ENCODE measurements at regions not wholly inside any gene's neighbourhood (a gene's known extent, or its start where the extent isn't known, plus 50 kb on each side); places are given as distances from the start of the nearest gene placed in this dataset.
"Not testable (repeated sequence)": the region's sequence is repeated elsewhere in the genome, so short reads cannot be mapped to it uniquely, and the experiment has no call there.

DNA sequence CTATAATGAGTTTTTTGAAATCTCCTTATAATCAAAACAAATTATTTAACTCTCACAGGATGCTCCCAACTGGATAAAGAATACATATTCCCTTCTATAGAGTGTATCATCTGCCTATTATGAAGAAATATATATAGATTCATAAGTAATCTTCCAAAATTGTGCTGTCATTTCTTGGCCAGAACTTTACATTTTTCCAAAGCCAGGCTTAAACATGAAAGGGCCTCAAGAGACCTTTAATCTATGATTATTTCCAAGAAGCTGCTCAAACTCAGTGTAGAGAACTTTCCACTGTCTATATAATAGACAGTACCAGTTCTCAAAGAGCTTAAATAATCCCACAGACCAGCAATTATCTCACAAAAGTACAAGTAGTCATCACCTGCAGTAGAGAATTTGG is 211.0 kb downstream of the AKAIN1 start:
- DNase-seq, result no peak
- intact Hi-C loops (cut with DNase I), result no loop called here

DNA sequence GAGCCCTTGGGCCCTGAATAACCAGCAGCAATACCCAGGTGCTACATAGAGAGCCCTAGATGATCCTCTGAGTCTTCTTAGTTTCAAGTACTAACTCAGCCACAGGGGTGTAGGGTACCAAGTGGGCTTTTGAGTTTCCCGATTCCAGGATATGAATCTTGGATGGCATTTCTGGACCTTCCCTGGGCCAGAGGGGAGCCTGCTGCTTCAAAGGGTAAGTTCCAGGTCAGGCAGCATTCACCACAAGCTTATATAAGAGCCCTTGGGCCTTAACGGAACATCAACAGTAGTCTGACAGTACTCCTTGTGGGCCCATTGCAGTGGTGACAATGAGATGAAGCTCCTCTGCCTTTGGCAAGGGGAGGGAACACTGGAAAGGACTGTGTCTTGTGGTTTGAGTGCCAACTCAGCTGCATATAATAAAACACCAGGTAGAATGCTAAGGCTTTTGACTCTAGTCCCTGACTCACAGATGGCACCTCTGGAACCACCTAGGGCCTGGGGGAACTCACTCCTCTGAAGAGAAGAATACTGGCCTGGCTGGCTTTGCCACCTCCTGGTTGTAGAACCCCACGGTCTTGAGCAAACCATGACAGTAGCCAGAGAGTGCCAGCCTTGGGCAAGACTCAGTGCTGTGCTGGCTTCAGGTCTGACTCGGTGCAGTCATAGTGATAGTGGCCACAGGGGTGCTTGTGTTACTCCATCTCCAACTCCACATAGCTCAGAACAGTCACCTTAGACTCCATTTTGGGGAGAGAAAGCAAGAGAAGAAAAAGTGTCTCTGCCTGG is 235.7 kb downstream of the AKAIN1 start:
- no peak for DNase-seq

More for the DNA sequence above, 211.0 kb downstream of the AKAIN1 start:
- H3K9me3 ChIP-seq, result no peaks in the 10 kb centered on the region
- H3K36me3 ChIP-seq, result no peaks in the 10 kb centered on the region
- no peak for TF ChIP-seq POLR2A (IDR thresholded peaks at IDR 0.05)
- TF ChIP-seq CTCF (IDR thresholded peaks at IDR 0.05), result no peak
- H3K4me3 ChIP-seq, result no peak overlapping the region
- H3K27me3 ChIP-seq, result no peaks in the 10 kb centered on the region
- H3K4me1 ChIP-seq, result no peaks in the 10 kb centered on the region
- H3K27ac ChIP-seq, result no peak overlapping the region
- ATAC-seq, result no peak

GRCh38 chr18:4960578-4960977 is 236.5 kb downstream of the AKAIN1 start:
- Histone ChIP-seq H3K4me1 (no peaks in the 10 kb centered on the region), H3K9me3 (no peaks in the 10 kb centered on the region), H3K27ac (no peak overlapping the region), H3K4me3 (no peak overlapping the region), H3K36me3 (no peaks in the 10 kb centered on the region), H3K27me3 (no peaks in the 10 kb centered on the region)
- ATAC-seq (no peak), DNase-seq (no peak)
- TF ChIP-seq POLR2A (IDR thresholded peaks at IDR 0.05) (no peak), CTCF (IDR thresholded peaks at IDR 0.05) (no peak)
- whole genome bisulfite sequencing (ENCODE audit: insufficient coverage, low coverage, low lambda C conversion rate, missing lambda C conversion rate), result no CpG with 5 or more reads among the region's 5 CpGs
- intact Hi-C loops (cut with DNase I), result no loop called here

More for the DNA sequence above, 235.7 kb downstream of the AKAIN1 start:
- H3K9me3 ChIP-seq, result no peaks in the 10 kb centered on the region
- WGBS (ENCODE audit: insufficient coverage, low coverage, low lambda C conversion rate, missing lambda C conversion rate), result 66% methylated on average over 2 of the region's 4 CpGs
- intact Hi-C loops (cut with DNase I), result no loop called here
- H3K4me3 ChIP-seq, result no peak overlapping the region
- no peaks in the 10 kb centered on the region for H3K27me3 ChIP-seq
- ATAC-seq, result no peak
- TF ChIP-seq POLR2A (IDR thresholded peaks at IDR 0.05) (no peak), CTCF (IDR thresholded peaks at IDR 0.05) (no peak)
- no peak overlapping the region for H3K27ac ChIP-seq
- H3K4me1 ChIP-seq, result no peaks in the 10 kb centered on the region
- no peaks in the 10 kb centered on the region for H3K36me3 ChIP-seq

- intact Hi-C loops (cut with DNase I), result no loop called here
- Histone ChIP-seq H3K9me3 (no peaks in the 10 kb centered on the region), H3K36me3 (no peaks in the 10 kb centered on the region), H3K27me3 (no peaks in the 10 kb centered on the region), H3K4me1 (no peaks in the 10 kb centered on the region), H3K27ac (no peak overlapping the region), H3K4me3 (no peak overlapping the region)
- DNase-seq (no peak), ATAC-seq (no peak)
- TF ChIP-seq CTCF (IDR thresholded peaks at IDR 0.05), result no peak
- TF ChIP-seq POLR2A (IDR thresholded peaks at IDR 0.05), result no peak
- 33% methylated on average over 1 of the region's 1 CpG for WGBS (ENCODE audit: insufficient coverage, low coverage, low lambda C conversion rate, missing lambda C conversion rate)
Measured at GRCh38 chr18:4931209-4931608, 265.8 kb downstream of the AKAIN1 start.

- no peaks in the 10 kb centered on the region for H3K36me3 ChIP-seq
- no peak overlapping the region for H3K4me3 ChIP-seq
- H3K9me3 ChIP-seq, result no peaks in the 10 kb centered on the region
- H3K4me1 ChIP-seq, result no peaks in the 10 kb centered on the region
- ATAC-seq (no peak), DNase-seq (no peak)
- H3K27ac ChIP-seq, result no peak overlapping the region
- H3K27me3 ChIP-seq, result no peaks in the 10 kb centered on the region
- no peak for TF ChIP-seq POLR2A (IDR thresholded peaks at IDR 0.05)
- TF ChIP-seq CTCF (IDR thresholded peaks at IDR 0.05), result no peak
- intact Hi-C loops (cut with DNase I), result no loop called here
Measured at GRCh38 chr18:4921548-4921947, 275.5 kb downstream of the AKAIN1 start.

- H3K4me3 ChIP-seq; H3K27me3 ChIP-seq; H3K4me1 ChIP-seq; H3K9me3 ChIP-seq; intact Hi-C loops (cut with DNase I); ATAC-seq; H3K36me3 ChIP-seq; DNase-seq; H3K27ac ChIP-seq: not testable (repeated sequence)
- WGBS (ENCODE audit: insufficient coverage, low coverage, low lambda C conversion rate, missing lambda C conversion rate), result 33% methylated on average over 4 of the region's 7 CpGs
Measured at GRCh38 chr18:4917509-4917908, 279.5 kb downstream of the AKAIN1 start.
